ENCODE measurements at regions not wholly inside any gene's neighbourhood (a gene's known extent, or its start where the extent isn't known, plus 50 kb on each side); places are given as distances from the start of the nearest gene placed in this dataset.

- no peak for TF ChIP-seq IRF3 (IDR thresholded peaks at IDR 0.05)
- TF ChIP-seq EZH2 (IDR thresholded peaks at IDR 0.05; ENCODE audit: borderline replicate concordance, control insufficient read depth, low read depth, low read length): no peak
- TF ChIP-seq ESRRA (IDR thresholded peaks at IDR 0.05; ENCODE audit: low read length): no peak
Observed at GRCh38 chr7:41574377-41574776, 128.5 kb downstream of the INHBA start.

All from GM12878 (cell line).